ENCODE measurements at regions not wholly inside any gene's neighbourhood (a gene's known extent, or its start where the extent isn't known, plus 50 kb on each side); places are given as distances from the start of the nearest gene placed in this dataset.
A peak's percentile ranks its signal among the peaks of the same experiment; 100 is the strongest.

DNA sequence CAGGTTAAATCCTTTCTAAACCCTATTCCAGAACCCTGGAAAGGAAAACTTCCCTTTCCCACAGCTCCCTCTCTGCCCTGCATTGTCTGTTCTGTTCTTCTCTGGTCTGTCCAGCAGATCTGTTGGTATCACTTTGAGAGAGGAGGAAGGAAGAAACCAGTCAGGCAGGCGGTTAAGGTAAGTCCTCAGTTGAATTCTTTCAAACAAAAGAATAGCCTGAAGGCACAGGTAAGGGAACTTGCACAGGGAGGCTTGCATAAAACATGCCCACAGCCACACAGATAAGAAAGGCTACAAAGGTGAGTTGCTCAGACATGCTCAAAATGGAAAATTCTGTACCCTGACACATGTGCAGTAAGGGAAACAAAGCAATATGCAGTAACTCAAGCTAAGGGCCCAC is 595.7 kb upstream of the CDH5 start:
- no peak overlapping the region for H3K56ac ChIP-seq (replicated peaks; ENCODE audit: insufficient read length, low read depth, low read length)
- no peaks in the 10 kb centered on the region for H3K79me2 ChIP-seq (ENCODE audit: control insufficient read depth in 1 of 2, insufficient read depth in 2 of 2, low read length in 2 of 2)
- no peak for TF ChIP-seq FOSL1 (IDR thresholded peaks at IDR 0.05; ENCODE audit: insufficient read depth, low read depth, low read length)
- no peak for TF ChIP-seq POLR2AphosphoS5 (IDR thresholded peaks at IDR 0.05; ENCODE audit: low read depth, low read length)
- no peak for TF ChIP-seq PHF8 (conservative IDR thresholded peaks at IDR 0.05; ENCODE audit: low read depth, low read length)
- TF ChIP-seq SIX5 (IDR thresholded peaks at IDR 0.05; ENCODE audit: low read depth, low read length): no peak
- TF ChIP-seq SUZ12 (IDR thresholded peaks at IDR 0.05; ENCODE audit: low read length): no peak
- TF ChIP-seq JUND (IDR thresholded peaks at IDR 0.05; ENCODE audit: low read length): no peak
- peak; percentile 34; the same call in 1 of the 2 replicates for TF ChIP-seq TEAD4 (IDR thresholded peaks at IDR 0.05; ENCODE audit: low read depth, low read length)
- CTCF ChIA-PET (ENCODE audit: partially characterized antibody): interaction anchor here (1.7 kb wide), 1 partner anchor 255 kb away, joined by 4 read pairs; no protein-coding TSS in a partner anchor
- H2BK5ac ChIP-seq (ENCODE audit: low read depth, low read length): peak overlapping the region; percentile 27; the same call in 1 of the 2 replicates
- no peak for FAIRE-seq
- peak overlapping the region; percentile 7 for H2BK120ac ChIP-seq (replicated peaks; ENCODE audit: low read depth, low read length)
- H4K8ac ChIP-seq (ENCODE audit: extremely low read depth, insufficient read depth, low read length): no peak overlapping the region
- H3K4me1 ChIP-seq (replicated peaks in 1 of 4; ENCODE audit: control insufficient read depth in 3 of 4, insufficient read depth in 4 of 4, low read length in 3 of 4): peaks cover 8 to 30% (median 18%) of the 10 kb centered on the region in 4 experiments
- peak overlapping the region; percentile 82 for H2BK12ac ChIP-seq (ENCODE audit: low read depth, low read length)
- H3K18ac ChIP-seq (ENCODE audit: extremely low read depth, low read length): peak overlapping the region; percentile 62; the same call in 1 of the 2 replicates
- no peak overlapping the region for H2AFZ ChIP-seq (ENCODE audit: low read length)
- H3K27ac ChIP-seq (ENCODE audit: low read depth, low read length): no peak overlapping the region
- H3K14ac ChIP-seq (ENCODE audit: insufficient read length): no peak overlapping the region
- H3K27me3 ChIP-seq (replicated peaks in 1 of 4; ENCODE audit: control insufficient read depth in 3 of 4, extremely low read depth in 1 of 4, insufficient read depth in 3 of 4, low read length in 3 of 4): no peaks in the 10 kb centered on the region
- WGBS, 2 experiments (ENCODE audit: extremely low coverage in 1 of 2, insufficient coverage in 1 of 2, insufficient read length in 1 of 2, insufficient replicate concordance in 2 of 2, low coverage in 1 of 2, low lambda C conversion rate in 2 of 2, missing lambda C conversion rate in 1 of 2): no CpG with 5 or more reads among the region's 1 CpG
- H3K4ac ChIP-seq (replicated peaks; ENCODE audit: insufficient read length, low read depth, low read length): no peak overlapping the region
- no peak overlapping the region for H2BK15ac ChIP-seq (ENCODE audit: low read length)
- H3K4me3 ChIP-seq (ENCODE audit: extremely low read depth in 1 of 4, insufficient read depth in 2 of 4, low read depth in 3 of 4, low read length in 4 of 4): peak overlapping the region in 1 of 4 experiments; percentile 9; a peak in 1 of 8 replicates
- no peaks in the 10 kb centered on the region; the same call in 1 of the 2 replicates for H3K23me2 ChIP-seq (ENCODE audit: low read depth, low read length)
- peaks cover 0 to 18% (median 1%) of the 10 kb centered on the region in 4 experiments; a peak in 2 of 8 replicates for H3K36me3 ChIP-seq (ENCODE audit: control insufficient read depth in 2 of 4, insufficient read depth in 4 of 4, low read length in 3 of 4)
- H3K23ac ChIP-seq (ENCODE audit: insufficient read length): no peak overlapping the region
- no peak overlapping the region for H3K9ac ChIP-seq (replicated peaks in 1 of 4; ENCODE audit: extremely low read depth in 1 of 4, low read depth in 3 of 4, low read length in 3 of 4)
- peak overlapping the region; percentile 75 for H4K91ac ChIP-seq (replicated peaks; ENCODE audit: insufficient read length, low read length)
- no peaks in the 10 kb centered on the region for H4K20me1 ChIP-seq (replicated peaks in 1 of 2; ENCODE audit: control insufficient read depth in 1 of 2, insufficient read depth in 2 of 2, low read length in 2 of 2)
- no peaks in the 10 kb centered on the region for H3K79me1 ChIP-seq (ENCODE audit: low read depth, low read length)
- H2BK20ac ChIP-seq (ENCODE audit: low read length): peak overlapping the region; percentile 94; the same call in 1 of the 2 replicates
- H3K9me3 ChIP-seq (ENCODE audit: insufficient read depth in 2 of 2, low read depth in 1 of 2, low read length in 1 of 2): peaks cover 23 to 26% of the 10 kb centered on the region in 2 experiments
- H2AK5ac ChIP-seq (ENCODE audit: low read depth, low read length): no peak overlapping the region; the same call in 1 of the 2 replicates
- no peak for DNase-seq (ENCODE audit: low read depth in 1 of 2, low spot score in 2 of 2)
- H4K5ac ChIP-seq (ENCODE audit: insufficient read length, low read depth, low read length): no peak overlapping the region
- POLR2A ChIA-PET (ENCODE audit: partially characterized antibody): interaction anchor here (1.3 kb wide), 1 partner anchor 9 kb away, joined by 3 read pairs; no protein-coding TSS in a partner anchor
- no peak overlapping the region for H3K4me2 ChIP-seq (ENCODE audit: insufficient read depth in 1 of 2, low read depth in 2 of 2, low read length in 2 of 2)

Data from H1 (cell line).